H1 (cell line): ENCODE measurements at regions not wholly inside any gene's neighbourhood (a gene's known extent, or its start where the extent isn't known, plus 50 kb on each side); places are given as distances from the start of the nearest gene placed in this dataset.

ENCODE experiments used
- BRCA1 ChIP-seq: IDR thresholded peaks from 2 replicates; pipeline ENCODE4 v1.6.1; 2012; ENCODE audit warnings: low read depth, low read length, improper control_type of control experiment
- CTCF ChIP-seq, 3 experiments: IDR thresholded peaks; 1 replicate in 2 of 3; 2 replicates in 1 of 3; pipeline versions ENCODE4 v1.5.1 to v1.6.1; 2011; ENCODE audit warnings: low read length in 3 of 3, mild to moderate bottlenecking in 3 of 3, inconsistent platforms in 2 of 3, low read depth in 1 of 3, moderate library complexity in 1 of 3; ENCODE audit not compliant: insufficient read depth in 1 of 3; ENCODE audit errors: control extremely low read depth in 1 of 3
- EZH2 ChIP-seq: fragments of 200-600 bp; sonication (generic); IDR thresholded peaks from 2 replicates; pipeline ENCODE4 v1.7.1; 2012; ENCODE audit warnings: low read depth, mild to moderate bottlenecking, moderate library complexity, low read length, inconsistent platforms; ENCODE audit not compliant: severe bottlenecking
- POLR2A ChIP-seq, 2 experiments: IDR thresholded peaks; 1 replicate in 1 of 2; 2 replicates in 1 of 2; pipeline ENCODE4 v1.6.1; 2011; ENCODE audit warnings: low read depth in 2 of 2, low read length in 2 of 2, mild to moderate bottlenecking in 2 of 2; ENCODE audit errors: control extremely low read depth in 1 of 2
- SUZ12 ChIP-seq: fragments of 200-600 bp; sonication (generic); IDR thresholded peaks from 2 replicates; pipeline ENCODE4 v1.6.1; 2012; ENCODE audit warnings: mild to moderate bottlenecking, inconsistent platforms, low read length, moderate library complexity, mixed read lengths

DNA sequence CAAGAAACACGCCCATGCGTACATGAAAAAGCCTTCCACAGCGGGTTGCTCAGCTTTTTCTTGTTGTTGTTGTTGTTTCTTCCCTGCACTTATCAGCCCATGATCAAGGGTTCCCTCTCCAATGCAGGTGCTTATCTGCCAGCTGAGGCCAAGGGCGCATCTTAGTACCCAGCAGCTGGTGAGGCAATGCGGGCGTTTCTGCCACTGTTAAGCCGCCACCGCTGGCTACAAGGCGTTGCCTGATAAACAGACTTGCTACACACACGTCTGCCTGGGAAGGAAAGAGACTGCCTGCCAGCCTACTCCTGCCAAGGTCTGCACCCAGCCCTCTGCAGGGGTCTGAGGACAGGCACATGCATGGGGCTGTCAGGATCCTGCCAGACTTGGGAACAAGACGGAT lies 345.9 kb downstream of the BCL11B start:
- TF ChIP-seq POLR2A (IDR thresholded peaks at IDR 0.05; ENCODE audit: control extremely low read depth in 1 of 2, low read depth in 2 of 2, low read length in 2 of 2) (no peak), BRCA1 (no peak), CTCF (IDR thresholded peaks at IDR 0.05; ENCODE audit: control extremely low read depth in 1 of 3, insufficient read depth in 1 of 3, low read depth in 1 of 3, low read length in 3 of 3) (no peak), SUZ12 (no peak), EZH2 (no peak)
